AG10803 (cell line): ENCODE measurements at regions not wholly inside any gene's neighbourhood (a gene's known extent, or its start where the extent isn't known, plus 50 kb on each side); places are given as distances from the start of the nearest gene placed in this dataset.
A peak's percentile ranks its signal among the peaks of the same experiment; 100 is the strongest.

ENCODE experiments used
- DNase-seq: peaks from one replicate; pipeline ENCODE4 v3.0.0; 2010; ENCODE audit warnings: low read depth
- H3K4me3 ChIP-seq: 2 replicates; pipeline ENCODE4 v1.5.1; 2011; ENCODE audit warnings: mild to moderate bottlenecking, low read length, control low read depth
- TF ChIP-seq, protein P1 (sequence below): conservative IDR thresholded peaks from 2 replicates; pipeline ENCODE4 v1.5.1; 2011; ENCODE audit warnings: mild to moderate bottlenecking, low read length, control low read depth, inconsistent platforms

DNA sequence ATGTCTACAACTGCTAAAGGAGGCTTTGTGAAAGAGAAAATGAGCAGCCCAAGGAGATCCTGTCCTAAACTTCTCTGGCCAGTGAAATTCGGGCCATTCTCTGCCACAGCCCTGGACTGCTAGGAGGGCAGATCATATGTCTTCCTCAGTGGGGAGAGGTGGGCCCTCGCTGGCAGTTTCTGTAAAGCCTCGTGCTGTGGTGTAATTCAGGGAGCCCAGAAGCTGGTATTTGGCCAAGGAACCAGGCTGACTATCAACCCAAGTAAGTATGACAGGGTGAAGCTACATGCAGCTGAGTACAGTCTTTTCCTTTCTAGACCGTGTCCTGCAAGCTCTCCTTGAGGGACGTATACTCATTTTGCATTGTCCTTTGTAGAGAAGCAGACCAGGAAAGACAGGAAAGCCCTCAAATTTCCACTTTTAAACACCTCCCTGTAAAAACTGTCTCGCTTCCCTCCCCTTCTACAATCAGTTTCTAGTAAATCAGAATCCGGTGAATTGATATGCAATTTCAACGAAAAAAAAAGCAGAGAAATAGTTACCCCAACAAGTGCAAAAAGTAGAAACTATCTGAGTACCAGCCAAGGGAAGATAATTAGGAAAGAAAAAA is 106.8 kb downstream of the DAD1 start:
- TF ChIP-seq, protein P1, sequence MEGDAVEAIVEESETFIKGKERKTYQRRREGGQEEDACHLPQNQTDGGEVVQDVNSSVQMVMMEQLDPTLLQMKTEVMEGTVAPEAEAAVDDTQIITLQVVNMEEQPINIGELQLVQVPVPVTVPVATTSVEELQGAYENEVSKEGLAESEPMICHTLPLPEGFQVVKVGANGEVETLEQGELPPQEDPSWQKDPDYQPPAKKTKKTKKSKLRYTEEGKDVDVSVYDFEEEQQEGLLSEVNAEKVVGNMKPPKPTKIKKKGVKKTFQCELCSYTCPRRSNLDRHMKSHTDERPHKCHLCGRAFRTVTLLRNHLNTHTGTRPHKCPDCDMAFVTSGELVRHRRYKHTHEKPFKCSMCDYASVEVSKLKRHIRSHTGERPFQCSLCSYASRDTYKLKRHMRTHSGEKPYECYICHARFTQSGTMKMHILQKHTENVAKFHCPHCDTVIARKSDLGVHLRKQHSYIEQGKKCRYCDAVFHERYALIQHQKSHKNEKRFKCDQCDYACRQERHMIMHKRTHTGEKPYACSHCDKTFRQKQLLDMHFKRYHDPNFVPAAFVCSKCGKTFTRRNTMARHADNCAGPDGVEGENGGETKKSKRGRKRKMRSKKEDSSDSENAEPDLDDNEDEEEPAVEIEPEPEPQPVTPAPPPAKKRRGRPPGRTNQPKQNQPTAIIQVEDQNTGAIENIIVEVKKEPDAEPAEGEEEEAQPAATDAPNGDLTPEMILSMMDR = no peak
- H3K4me3 ChIP-seq = no peak overlapping the region

DNA sequence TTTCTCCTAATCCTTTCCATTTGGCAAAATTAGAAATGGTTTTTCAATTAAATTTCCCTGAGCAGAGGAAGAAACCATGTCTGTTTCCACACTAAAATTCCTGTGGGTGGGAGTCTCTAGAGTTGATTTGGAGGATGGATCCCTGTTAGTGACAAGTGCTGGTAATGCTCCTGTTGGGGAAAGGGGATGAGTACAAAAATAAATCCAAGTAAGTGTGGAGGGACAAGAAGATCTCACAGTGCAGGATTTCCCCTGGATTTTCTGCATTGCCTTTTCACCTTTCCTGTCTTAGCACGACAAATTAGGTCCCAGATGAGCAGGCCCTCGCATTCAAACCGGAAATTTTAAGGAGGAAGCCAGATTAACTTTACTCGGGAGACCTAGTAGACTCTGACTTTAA is 107.5 kb downstream of the DAD1 start:
- no peak for DNase-seq
- no peak overlapping the region for H3K4me3 ChIP-seq
- TF ChIP-seq, protein P1 = no peak

More for the DNA sequence above, 106.8 kb downstream of the DAD1 start:
- DNase-seq = no peak

DNA sequence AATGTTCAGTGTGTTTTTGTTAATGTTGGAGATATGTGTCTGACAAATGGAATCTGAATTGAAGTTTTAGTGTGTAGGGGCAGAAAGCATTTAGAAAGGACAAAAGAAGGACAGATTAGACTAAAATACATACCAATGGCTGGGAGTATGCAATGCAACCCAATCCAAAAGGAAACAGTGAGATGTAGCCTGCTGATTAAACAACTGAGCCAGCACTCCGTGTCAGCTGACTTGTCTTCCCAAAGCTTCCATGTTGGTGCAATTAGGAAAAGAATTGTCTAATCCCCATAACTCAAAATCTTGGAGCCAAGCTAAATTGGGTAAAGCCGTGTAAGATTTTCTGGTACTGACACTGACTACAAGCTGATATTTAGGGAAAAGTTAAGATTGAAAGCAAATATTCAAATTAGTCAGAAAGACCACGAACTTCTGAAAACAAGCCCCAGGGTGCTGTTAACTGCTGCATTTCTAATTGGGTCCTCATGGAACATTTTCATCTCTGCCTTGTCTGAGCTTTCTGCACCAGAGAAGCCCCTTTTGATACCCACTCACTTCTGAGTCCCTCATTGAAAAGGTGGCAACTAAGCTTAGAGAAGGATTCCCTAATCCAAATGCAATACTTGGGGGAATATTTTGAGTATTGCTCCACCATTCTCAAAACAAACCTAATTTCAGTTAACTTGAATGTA is 109.1 kb downstream of the DAD1 start:
- DNase-seq = peak; percentile 19
- TF ChIP-seq, protein P1 = no peak
- H3K4me3 ChIP-seq = no peak overlapping the region

DNA sequence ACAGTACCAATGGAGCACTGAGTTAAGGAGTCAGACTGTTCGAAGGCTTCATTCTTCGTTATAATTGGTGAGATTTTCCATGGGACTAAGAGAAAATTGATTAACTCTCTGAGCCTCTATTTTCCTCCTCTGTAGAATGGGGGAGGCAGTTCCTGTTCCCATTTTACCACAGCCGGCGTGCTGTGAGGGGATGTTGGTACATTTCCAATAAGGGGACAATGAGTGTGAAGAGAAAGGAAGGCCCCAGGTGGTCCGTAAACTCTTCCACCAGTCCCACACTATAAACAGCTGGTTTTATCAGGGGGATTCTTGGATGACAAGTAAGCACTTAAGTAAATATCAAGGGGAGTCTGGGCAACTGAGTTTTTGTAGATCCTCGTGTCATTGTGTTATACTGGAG is 109.9 kb downstream of the DAD1 start:
- no peak overlapping the region for H3K4me3 ChIP-seq
- DNase-seq = no peak
- TF ChIP-seq, protein P1 = no peak

DNA sequence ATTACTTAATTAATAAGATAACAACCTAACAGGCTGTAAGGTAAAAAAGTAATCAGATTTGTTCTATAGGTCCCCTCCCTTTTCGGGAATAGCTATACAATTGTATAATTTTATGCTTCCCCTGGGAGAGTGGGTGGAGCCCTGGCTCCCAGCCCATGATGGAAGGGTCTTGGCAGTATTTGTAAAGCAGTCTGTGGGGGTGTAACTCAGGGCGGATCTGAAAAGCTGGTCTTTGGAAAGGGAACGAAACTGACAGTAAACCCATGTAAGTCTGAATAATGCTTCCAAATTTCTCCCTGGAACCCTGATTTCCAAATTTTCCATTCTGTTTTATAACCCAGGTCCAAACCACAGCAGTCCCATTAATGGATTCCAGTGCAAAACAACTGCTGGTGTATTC is 110.4 kb downstream of the DAD1 start:
- H3K4me3 ChIP-seq = no peak overlapping the region
- DNase-seq = no peak
- TF ChIP-seq, protein P1 = no peak

DNA sequence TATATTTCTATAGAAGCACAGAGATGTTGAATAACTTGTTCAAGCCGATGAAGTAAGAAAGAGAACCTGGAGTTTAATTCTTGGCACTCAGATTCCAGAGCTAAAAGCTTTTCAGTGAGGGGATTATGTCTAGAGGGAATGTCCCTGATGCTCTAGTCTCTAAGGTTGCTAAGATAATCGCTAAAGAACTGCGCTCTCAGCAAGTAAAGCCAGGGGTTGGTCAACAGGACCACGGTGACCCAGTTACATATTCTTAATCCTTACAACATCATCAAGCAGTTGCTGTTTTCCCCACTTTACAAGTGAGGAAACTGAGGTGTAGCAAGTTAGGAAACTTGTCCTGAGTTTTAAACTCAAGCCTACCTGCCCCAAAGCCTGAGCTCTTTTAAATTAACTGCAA is 110.8 kb downstream of the DAD1 start:
- H3K4me3 ChIP-seq = no peak overlapping the region
- TF ChIP-seq, protein P1 = no peak

DNA sequence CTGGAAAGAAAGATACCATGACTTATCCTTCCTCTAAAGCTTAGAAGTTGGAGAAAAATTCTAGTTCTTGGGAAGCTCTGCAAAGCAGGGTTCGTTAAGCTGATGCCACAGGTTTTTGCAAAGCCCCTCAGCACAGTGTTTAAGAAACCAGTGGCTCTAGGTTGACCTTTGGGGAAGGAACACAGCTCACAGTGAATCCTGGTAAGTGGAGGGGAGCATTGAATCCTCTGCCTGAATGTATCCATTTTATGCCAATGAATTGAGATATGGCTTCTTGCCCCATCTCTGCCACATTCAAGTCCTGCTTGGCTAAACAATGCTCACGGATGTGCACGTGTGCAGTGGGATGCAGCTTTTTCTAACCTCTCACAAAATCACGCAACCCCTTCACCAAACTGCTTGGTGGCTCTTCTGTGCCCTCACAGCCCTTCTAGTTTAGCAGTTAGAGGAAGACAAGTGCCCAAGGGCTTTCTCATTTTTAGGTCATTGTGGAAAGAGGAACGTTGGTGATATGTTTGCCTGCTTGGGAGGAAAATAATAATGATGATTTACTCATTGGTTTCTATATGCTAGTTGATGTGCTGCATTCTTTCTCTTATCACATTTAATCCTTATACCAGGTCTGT is 111.3 kb downstream of the DAD1 start:
- no peak for DNase-seq
- TF ChIP-seq, protein P1 = no peak
- H3K4me3 ChIP-seq = no peak overlapping the region

More for the DNA sequence above, 110.8 kb downstream of the DAD1 start:
- DNase-seq = no peak
